ENCODE measurements at regions not wholly inside any gene's neighbourhood (a gene's known extent, or its start where the extent isn't known, plus 50 kb on each side); places are given as distances from the start of the nearest gene placed in this dataset.

GRCh38 chr2:212938144-212938793 is 213.1 kb downstream of the IKZF2 start:
- no peak for DNase-seq (ENCODE audit: low read depth, low spot score)
- Histone ChIP-seq H3K4me3 (ENCODE audit: low read depth, low read length) (no peak overlapping the region), H3K9me3 (ENCODE audit: control insufficient read depth, insufficient read depth, low read length) (no peaks in the 10 kb centered on the region), H3K27ac (ENCODE audit: low read depth, low read length) (no peak overlapping the region), H3K27me3 (ENCODE audit: control insufficient read depth, insufficient read depth, low read length) (no peaks in the 10 kb centered on the region)
- TF ChIP-seq, protein P1, sequence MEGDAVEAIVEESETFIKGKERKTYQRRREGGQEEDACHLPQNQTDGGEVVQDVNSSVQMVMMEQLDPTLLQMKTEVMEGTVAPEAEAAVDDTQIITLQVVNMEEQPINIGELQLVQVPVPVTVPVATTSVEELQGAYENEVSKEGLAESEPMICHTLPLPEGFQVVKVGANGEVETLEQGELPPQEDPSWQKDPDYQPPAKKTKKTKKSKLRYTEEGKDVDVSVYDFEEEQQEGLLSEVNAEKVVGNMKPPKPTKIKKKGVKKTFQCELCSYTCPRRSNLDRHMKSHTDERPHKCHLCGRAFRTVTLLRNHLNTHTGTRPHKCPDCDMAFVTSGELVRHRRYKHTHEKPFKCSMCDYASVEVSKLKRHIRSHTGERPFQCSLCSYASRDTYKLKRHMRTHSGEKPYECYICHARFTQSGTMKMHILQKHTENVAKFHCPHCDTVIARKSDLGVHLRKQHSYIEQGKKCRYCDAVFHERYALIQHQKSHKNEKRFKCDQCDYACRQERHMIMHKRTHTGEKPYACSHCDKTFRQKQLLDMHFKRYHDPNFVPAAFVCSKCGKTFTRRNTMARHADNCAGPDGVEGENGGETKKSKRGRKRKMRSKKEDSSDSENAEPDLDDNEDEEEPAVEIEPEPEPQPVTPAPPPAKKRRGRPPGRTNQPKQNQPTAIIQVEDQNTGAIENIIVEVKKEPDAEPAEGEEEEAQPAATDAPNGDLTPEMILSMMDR (IDR thresholded peaks at IDR 0.05; ENCODE audit: low read depth, low read length) = no peak
- ChIA-PET CTCF (interaction anchor here (0.7 kb wide), 1 partner anchor 1877 kb away, joined by 3 read pairs; no protein-coding TSS in a partner anchor), POLR2A (no interaction called here)

- TF ChIP-seq, protein P1 (IDR thresholded peaks at IDR 0.05; ENCODE audit: low read depth, low read length) = no peak
- POLR2A ChIA-PET = interaction anchor here (0.7 kb wide), 1 partner anchor 207 kb away, joined by 4 read pairs; no protein-coding TSS in a partner anchor
- H3K27ac ChIP-seq (ENCODE audit: low read depth, low read length) = no peak overlapping the region
- DNase-seq (ENCODE audit: low read depth, low spot score) = no peak
- CTCF ChIA-PET = no interaction called here
- no peak overlapping the region for H3K4me3 ChIP-seq (ENCODE audit: low read depth, low read length)
- no peaks in the 10 kb centered on the region for H3K9me3 ChIP-seq (ENCODE audit: control insufficient read depth, insufficient read depth, low read length)
- H3K27me3 ChIP-seq (ENCODE audit: control insufficient read depth, insufficient read depth, low read length) = no peaks in the 10 kb centered on the region
These were observed 214.8 kb downstream of the IKZF2 start for GRCh38 chr2:212936572-212936971.

- ChIA-PET POLR2A (interaction anchor here (0.7 kb wide), 1 partner anchor 206 kb away, joined by 4 read pairs; no protein-coding TSS in a partner anchor), CTCF (no interaction called here)
- H3K27me3 ChIP-seq (ENCODE audit: control insufficient read depth, insufficient read depth, low read length) = no peaks in the 10 kb centered on the region
- no peak overlapping the region for H3K4me3 ChIP-seq (ENCODE audit: low read depth, low read length)
- TF ChIP-seq, protein P1 (IDR thresholded peaks at IDR 0.05; ENCODE audit: low read depth, low read length) = no peak
- no peaks in the 10 kb centered on the region for H3K9me3 ChIP-seq (ENCODE audit: control insufficient read depth, insufficient read depth, low read length)
- no peak for DNase-seq (ENCODE audit: low read depth, low spot score)
- no peak overlapping the region for H3K27ac ChIP-seq (ENCODE audit: low read depth, low read length)
These were observed 215.7 kb downstream of the IKZF2 start for GRCh38 chr2:212935752-212936151.

DNA sequence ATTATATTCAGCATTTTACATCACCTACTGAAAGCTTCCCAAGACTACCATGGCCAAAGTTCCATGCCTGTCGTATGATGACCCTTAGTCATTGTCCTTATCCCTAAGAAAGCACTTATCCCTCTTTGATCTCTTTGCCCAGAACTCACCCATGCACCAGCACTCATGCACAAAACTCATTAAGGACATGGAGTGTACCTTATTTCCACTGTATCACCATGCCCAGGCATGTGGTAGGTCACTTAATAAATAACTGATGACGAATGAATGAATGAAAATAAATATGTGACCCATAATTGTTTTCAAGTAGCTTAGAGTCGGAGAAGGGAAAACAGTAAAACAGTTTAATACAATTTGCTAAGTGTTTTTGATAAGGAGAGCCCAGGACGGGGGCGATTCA is 220.1 kb downstream of the IKZF2 start:
- Histone ChIP-seq H3K4me3 (ENCODE audit: low read depth, low read length) (no peak overlapping the region), H3K27me3 (ENCODE audit: control insufficient read depth, insufficient read depth, low read length) (no peaks in the 10 kb centered on the region), H3K9me3 (ENCODE audit: control insufficient read depth, insufficient read depth, low read length) (no peaks in the 10 kb centered on the region), H3K27ac (ENCODE audit: low read depth, low read length) (no peak overlapping the region)
- POLR2A ChIA-PET = no interaction called here
- TF ChIP-seq, protein P1 (IDR thresholded peaks at IDR 0.05; ENCODE audit: low read depth, low read length) = no peak
- CTCF ChIA-PET = no interaction called here
- no peak for DNase-seq (ENCODE audit: low read depth, low spot score)

- H3K4me3 ChIP-seq (ENCODE audit: low read depth, low read length) = no peak overlapping the region
- CTCF ChIA-PET = no interaction called here
- H3K9me3 ChIP-seq (ENCODE audit: control insufficient read depth, insufficient read depth, low read length) = no peaks in the 10 kb centered on the region
- DNase-seq (ENCODE audit: low read depth, low spot score) = no peak
- no peaks in the 10 kb centered on the region for H3K27me3 ChIP-seq (ENCODE audit: control insufficient read depth, insufficient read depth, low read length)
- no peak overlapping the region for H3K27ac ChIP-seq (ENCODE audit: low read depth, low read length)
- POLR2A ChIA-PET = no interaction called here
- TF ChIP-seq, protein P1 (IDR thresholded peaks at IDR 0.05; ENCODE audit: low read depth, low read length) = no peak
These were observed 220.7 kb downstream of the IKZF2 start for GRCh38 chr2:212930556-212931260.
